ENCODE measurements at regions not wholly inside any gene's neighbourhood (a gene's known extent, or its start where the extent isn't known, plus 50 kb on each side); places are given as distances from the start of the nearest gene placed in this dataset.

DNA sequence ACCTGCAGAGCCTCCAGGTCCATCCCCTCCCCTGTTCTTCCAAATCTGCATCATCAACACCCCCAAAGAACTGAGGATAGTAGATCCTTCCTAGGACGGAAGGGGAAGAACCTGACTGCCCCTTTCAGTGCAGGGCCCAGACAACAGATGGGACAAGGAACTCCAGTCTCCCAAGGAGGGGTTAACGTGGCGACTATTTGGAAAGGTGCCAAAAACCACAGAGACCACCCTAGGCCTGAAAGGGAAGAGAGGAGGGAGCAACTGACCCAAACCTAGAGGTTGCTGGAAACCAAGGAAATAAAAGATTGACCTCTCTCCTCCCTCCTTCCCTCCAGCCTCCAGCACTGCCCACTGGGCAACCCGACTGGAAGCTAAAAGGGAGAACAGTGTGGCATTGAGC, 59.7 kb upstream of the NEURL1B start:
- TF ChIP-seq, protein P1, sequence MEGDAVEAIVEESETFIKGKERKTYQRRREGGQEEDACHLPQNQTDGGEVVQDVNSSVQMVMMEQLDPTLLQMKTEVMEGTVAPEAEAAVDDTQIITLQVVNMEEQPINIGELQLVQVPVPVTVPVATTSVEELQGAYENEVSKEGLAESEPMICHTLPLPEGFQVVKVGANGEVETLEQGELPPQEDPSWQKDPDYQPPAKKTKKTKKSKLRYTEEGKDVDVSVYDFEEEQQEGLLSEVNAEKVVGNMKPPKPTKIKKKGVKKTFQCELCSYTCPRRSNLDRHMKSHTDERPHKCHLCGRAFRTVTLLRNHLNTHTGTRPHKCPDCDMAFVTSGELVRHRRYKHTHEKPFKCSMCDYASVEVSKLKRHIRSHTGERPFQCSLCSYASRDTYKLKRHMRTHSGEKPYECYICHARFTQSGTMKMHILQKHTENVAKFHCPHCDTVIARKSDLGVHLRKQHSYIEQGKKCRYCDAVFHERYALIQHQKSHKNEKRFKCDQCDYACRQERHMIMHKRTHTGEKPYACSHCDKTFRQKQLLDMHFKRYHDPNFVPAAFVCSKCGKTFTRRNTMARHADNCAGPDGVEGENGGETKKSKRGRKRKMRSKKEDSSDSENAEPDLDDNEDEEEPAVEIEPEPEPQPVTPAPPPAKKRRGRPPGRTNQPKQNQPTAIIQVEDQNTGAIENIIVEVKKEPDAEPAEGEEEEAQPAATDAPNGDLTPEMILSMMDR (IDR thresholded peaks at IDR 0.05; ENCODE audit: poor library complexity, severe bottlenecking) = no peak
- TF ChIP-seq MXI1 (conservative IDR thresholded peaks at IDR 0.05; ENCODE audit: poor library complexity, severe bottlenecking) = no peak
- no peak for TF ChIP-seq EZH2 (IDR thresholded peaks at IDR 0.05; ENCODE audit: borderline replicate concordance, insufficient read depth, low read length, poor library complexity, severe bottlenecking)
- no peak for TF ChIP-seq SMC3 (conservative IDR thresholded peaks at IDR 0.05; ENCODE audit: poor library complexity)
- TF ChIP-seq EP300 (conservative IDR thresholded peaks at IDR 0.05; ENCODE audit: poor library complexity, severe bottlenecking) = no peak
- TF ChIP-seq POLR2AphosphoS5 (IDR thresholded peaks at IDR 0.05) = no peak
- no peak for TF ChIP-seq RAD21 (conservative IDR thresholded peaks at IDR 0.05)

Measured in neural cell (in vitro differentiated cells).